GM19023 (cell line): ENCODE measurements at regions not wholly inside any gene's neighbourhood (a gene's known extent, or its start where the extent isn't known, plus 50 kb on each side); places are given as distances from the start of the nearest gene placed in this dataset.

Experiments
- ATAC-seq: cut with Tn5 transposase; IDR thresholded peaks from one replicate; pipeline ENCODE4 v1.9.1; 2021; ENCODE audit warnings: mild to moderate bottlenecking, moderate library complexity; ENCODE audit not compliant: unreplicated experiment

GRCh38 chrX:57848857-57849256 lies 61.4 kb downstream of the ZXDA start:
- ATAC-seq = no peak

- no peak for ATAC-seq
Observed at GRCh38 chrX:57822818-57823217, 87.4 kb downstream of the ZXDA start.

GRCh38 chrX:57822398-57822797 lies 87.9 kb downstream of the ZXDA start:
- ATAC-seq = no peak

DNA sequence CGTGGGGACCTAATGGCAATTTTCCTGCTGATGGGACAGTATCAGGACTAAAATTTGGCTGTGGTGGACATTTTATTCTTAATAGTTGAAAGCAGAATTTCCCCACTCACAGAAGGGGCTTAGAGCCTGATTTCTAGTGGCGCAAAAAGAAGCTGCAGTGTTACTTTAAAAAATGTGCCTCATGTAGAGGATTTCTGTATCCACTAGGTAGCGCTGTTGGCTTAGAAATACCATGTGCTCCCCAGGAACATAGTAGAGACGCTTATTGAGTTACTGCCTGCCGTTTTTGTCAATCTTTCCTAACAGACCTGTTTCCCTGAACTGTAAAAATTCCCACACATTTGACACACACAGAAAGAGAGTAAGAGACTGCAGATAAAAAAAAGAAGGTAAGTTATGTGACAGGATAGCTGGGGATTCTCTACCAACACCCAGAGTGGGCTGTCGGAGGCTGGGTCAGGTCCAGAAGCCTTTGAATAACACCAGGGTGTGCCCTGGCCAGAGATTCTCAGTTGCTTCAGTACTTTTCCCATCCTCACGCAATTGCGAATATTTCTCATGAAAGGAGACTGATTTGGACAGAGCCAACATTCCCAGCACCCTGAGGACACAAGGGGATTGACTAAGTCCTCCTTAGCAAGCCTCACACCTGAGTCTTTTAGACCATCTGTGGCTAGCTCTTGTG lies 88.4 kb downstream of the ZXDA start:
- ATAC-seq = peak; percentile 85

DNA sequence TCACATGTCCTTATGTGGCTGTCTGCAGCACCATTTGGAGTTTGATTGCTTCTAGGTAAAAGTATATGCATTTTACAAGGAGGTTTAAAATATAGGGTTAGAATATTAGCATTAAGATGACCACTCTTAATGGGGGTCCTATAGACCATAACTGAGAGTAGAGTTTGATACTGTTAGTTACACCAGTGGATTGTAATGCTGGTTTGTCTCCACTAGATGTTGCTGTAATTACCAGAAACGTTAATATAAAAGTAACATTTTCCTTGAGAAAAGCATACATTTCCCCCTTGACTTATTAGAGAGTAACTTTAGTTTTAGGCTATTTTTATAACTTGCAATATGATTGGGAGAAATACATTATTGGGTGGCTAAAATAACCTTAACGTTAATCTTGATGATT lies 93.0 kb downstream of the ZXDA start:
- ATAC-seq = no peak

DNA sequence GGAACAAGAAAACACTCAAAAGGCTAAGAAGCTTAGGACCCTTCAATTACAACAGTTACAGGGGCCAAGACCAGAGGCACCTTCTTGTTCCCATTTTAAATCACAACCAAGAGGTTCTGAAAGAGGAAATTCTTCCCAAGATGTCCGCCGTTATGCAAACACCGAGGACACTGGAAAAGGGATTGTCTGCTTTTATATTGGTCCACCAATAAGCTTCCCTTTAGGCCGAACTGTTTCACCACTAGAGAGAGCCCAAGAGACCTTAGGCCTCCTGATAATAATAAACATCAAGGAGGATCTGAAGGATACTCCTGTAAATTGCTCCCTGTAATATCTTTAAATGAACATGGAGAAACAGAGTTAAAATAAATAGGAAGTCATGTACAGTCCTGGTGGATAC lies 92.6 kb upstream of the NLRP2B start:
- no peak for ATAC-seq

GRCh38 chrX:57771689-57772088 lies 91.6 kb upstream of the NLRP2B start:
- ATAC-seq = no peak

DNA sequence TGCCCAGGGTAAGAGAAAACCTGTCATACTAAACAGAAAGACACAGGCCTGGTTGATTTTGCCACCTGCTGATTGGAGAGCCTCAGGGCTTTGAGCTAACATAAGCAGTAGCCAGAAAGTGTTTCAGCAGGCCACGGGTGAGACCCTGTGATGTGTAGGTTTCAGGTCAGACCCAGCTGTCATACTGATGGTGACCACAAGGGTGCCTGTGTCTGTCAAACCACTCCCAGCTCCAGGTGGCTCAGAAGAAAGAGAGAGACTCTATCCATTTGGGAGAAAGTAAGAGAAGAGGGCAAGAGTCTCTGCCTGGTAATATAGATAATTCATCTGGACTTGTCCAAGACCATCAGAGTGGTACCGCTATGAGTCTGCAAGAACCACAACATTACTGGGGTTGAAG lies 72.8 kb upstream of the NLRP2B start:
- no peak for ATAC-seq

GRCh38 chrX:57741107-57741506 lies 61.0 kb upstream of the NLRP2B start:
- no peak for ATAC-seq

DNA sequence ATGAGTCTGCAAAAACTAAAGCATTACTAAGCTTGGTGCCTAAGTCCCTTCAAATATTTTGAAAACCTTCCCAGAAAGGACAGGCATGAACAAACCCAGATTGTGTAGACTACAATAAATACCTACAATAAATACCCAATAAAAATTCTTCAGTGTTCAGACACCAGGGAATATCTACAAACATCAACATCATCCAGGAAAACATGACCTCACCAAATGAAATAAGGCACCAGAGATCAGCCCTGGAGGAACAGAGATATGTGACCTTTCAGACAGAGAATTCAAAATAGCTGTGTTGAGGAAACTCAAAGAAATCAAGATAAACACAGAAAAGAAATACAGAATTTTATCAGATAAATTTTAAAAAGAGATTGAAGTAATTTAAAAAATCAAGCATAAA lies 57.8 kb upstream of the NLRP2B start:
- ATAC-seq = no peak
